ENCODE measurements at regions not wholly inside any gene's neighbourhood (a gene's known extent, or its start where the extent isn't known, plus 50 kb on each side); places are given as distances from the start of the nearest gene placed in this dataset.
A peak's percentile ranks its signal among the peaks of the same experiment; 100 is the strongest.

DNA sequence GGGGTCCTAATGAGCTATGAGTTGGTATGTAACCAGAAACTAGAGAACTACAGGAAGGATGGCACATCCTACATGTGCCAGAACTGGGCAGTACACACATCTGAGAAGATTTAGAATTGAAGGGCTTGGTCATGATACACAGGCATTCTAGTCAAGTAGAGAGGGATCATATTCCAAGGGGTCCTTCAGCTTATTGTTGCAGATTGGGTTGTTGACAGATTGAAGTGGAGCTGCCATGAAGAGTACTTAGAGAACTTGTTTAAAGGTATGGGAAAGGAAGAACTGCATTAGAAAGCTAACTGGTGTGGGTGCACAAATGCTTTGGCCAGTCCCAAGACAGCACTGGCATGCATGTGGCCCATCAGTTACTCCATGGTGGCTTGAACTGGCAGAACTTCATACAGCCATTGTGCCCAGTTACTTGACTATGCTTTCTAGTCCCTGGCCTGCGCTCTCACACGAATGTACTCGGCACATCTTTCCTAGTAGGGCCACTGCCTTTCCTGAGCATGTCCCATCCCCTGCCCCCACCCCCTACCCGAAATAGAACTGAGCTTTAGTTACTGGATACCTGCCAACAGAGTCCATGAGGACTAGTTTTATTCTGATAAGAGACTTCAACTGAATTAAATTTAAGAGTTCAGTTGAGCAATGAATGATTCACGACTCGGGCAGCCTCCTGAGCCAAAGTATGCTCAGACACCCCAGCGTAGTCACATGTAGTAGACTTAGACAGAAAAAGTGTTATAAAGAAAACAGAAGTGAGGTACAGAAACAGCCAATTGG is 64.0 kb downstream of the CCNG2 start:
- Histone ChIP-seq H3K36me3 (no peaks in the 10 kb centered on the region), H3K27ac (peak overlapping the region; percentile 63), H3K27me3 (peaks cover 22% of the 10 kb centered on the region), H3K4me3 (no peak overlapping the region), H3K9me3 (ENCODE audit: low read depth) (no peaks in the 10 kb centered on the region), H3K4me1 (ENCODE audit: low read depth) (peaks cover 11% of the 10 kb centered on the region)
- peak; percentile 92 to 95 for DNase-seq (ENCODE audit: low read depth in 1 of 2, low spot score in 1 of 2)
- TF ChIP-seq, protein P1, sequence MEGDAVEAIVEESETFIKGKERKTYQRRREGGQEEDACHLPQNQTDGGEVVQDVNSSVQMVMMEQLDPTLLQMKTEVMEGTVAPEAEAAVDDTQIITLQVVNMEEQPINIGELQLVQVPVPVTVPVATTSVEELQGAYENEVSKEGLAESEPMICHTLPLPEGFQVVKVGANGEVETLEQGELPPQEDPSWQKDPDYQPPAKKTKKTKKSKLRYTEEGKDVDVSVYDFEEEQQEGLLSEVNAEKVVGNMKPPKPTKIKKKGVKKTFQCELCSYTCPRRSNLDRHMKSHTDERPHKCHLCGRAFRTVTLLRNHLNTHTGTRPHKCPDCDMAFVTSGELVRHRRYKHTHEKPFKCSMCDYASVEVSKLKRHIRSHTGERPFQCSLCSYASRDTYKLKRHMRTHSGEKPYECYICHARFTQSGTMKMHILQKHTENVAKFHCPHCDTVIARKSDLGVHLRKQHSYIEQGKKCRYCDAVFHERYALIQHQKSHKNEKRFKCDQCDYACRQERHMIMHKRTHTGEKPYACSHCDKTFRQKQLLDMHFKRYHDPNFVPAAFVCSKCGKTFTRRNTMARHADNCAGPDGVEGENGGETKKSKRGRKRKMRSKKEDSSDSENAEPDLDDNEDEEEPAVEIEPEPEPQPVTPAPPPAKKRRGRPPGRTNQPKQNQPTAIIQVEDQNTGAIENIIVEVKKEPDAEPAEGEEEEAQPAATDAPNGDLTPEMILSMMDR (IDR thresholded peaks at IDR 0.05; ENCODE audit: low read depth, low read length): no peak

DNA sequence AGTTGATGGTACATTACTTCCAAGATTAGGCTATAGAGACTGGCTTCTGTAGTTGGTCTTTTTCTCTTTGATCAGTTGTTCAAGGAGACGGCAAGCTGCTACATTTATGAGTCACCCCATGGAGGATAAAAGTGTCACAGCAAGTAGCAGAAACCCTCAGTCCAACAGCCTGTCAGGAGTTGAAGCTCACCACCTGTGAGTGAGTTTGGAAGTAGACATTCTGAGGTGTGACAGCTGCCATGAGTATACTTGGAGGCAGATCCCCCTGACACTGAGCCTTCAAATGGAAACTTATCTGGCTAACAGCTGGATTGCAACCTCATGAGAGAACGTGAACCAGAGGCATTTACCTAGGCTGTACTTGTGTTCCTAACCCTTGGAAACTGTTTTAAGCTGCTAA is 68.0 kb downstream of the CCNG2 start:
- no peak for DNase-seq (ENCODE audit: low read depth in 1 of 2, low spot score in 1 of 2)
- Histone ChIP-seq H3K36me3 (no peaks in the 10 kb centered on the region), H3K27me3 (peaks cover 12% of the 10 kb centered on the region), H3K27ac (no peak overlapping the region), H3K4me1 (ENCODE audit: low read depth) (peaks cover 11% of the 10 kb centered on the region), H3K9me3 (ENCODE audit: low read depth) (no peaks in the 10 kb centered on the region), H3K4me3 (no peak overlapping the region)
- TF ChIP-seq, protein P1 (IDR thresholded peaks at IDR 0.05; ENCODE audit: low read depth, low read length): no peak

DNA sequence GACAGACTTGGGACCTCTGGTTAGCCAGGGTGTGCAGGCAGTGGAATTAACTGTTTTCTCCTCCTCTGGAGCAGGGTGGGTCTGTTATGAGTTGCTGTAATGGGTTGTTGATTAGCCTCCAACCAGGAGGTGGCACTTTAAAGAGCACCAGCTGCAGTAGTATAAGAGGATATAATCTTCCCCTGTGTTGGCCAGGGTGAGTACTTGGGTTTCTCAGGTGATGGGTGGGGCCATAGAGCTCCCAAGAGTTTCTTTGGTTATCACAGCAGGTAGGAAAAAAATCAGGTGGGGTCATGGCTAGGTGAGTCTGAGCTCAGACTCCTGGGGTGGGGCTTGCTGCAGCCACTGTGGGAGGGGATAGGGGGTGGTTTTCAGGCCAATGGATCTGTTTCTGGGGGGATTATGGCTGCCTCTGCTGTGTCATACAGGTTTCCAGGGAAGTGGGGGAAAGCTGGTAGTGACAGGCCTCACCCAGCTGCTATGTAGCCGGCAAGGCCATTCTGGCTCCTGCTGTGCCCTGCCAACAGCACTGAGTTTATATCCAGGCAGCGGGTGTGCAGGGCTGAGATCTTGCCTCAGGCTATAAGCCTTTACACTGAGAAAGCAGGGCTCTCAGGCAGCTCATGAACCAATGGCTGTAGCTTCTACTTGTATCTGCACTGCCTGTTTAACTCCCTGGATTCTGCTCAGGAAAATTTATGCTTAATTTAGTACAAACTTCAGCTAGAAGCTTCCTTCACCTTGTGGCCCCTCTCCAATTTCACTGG is 70.1 kb downstream of the CCNG2 start:
- Histone ChIP-seq H3K27ac (no peak overlapping the region), H3K36me3 (no peaks in the 10 kb centered on the region), H3K27me3 (peaks cover 12% of the 10 kb centered on the region), H3K4me1 (ENCODE audit: low read depth) (no peaks in the 10 kb centered on the region), H3K4me3 (no peak overlapping the region), H3K9me3 (ENCODE audit: low read depth) (no peaks in the 10 kb centered on the region)
- DNase-seq (ENCODE audit: low read depth in 1 of 2, low spot score in 1 of 2): no peak
- TF ChIP-seq, protein P1 (IDR thresholded peaks at IDR 0.05; ENCODE audit: low read depth, low read length): no peak

DNA sequence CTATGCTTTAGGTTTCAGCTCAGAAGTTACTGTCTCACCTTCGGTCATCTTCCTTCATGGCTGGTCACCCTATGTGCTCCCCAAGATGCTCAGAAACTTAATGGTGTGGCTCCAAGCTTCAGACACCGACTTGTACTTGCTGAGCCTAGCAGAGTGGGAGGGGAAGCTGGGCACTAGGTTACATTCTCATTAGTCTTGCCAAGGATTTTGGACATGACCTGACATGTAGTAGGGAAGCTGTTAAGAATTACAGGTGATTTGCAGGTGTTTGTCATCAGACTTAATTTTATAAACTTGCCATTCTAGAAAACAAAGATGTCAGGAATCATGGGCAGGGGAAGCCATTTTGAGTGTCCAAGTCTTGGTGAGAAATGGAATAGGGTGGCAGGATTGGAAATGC is 72.4 kb downstream of the CCNG2 start:
- DNase-seq (ENCODE audit: low read depth in 1 of 2, low spot score in 1 of 2): no peak
- Histone ChIP-seq H3K27me3 (peaks cover 17% of the 10 kb centered on the region), H3K9me3 (ENCODE audit: low read depth) (no peaks in the 10 kb centered on the region), H3K36me3 (no peaks in the 10 kb centered on the region), H3K4me1 (ENCODE audit: low read depth) (no peaks in the 10 kb centered on the region), H3K4me3 (no peak overlapping the region), H3K27ac (no peak overlapping the region)
- TF ChIP-seq, protein P1 (IDR thresholded peaks at IDR 0.05; ENCODE audit: low read depth, low read length): no peak

DNA sequence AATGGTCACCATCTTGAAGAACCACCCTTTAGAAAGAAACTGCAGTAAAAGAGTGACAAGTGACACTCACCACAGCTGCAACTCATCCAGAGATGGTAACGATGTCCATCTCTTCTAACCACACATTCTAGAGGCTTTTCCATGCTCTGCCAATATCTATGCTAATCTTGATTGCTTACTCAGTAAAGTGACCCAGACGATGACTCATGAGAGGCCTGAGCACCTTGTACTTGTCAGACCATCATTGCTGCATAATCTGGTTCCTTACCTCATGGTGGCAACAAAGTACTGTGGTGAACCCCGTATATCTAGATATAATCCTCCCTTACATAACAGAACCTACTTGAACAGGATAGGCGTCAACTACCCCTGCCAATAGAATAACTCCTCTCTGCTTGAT is 75.6 kb downstream of the CCNG2 start:
- Histone ChIP-seq H3K9me3 (ENCODE audit: low read depth) (no peaks in the 10 kb centered on the region), H3K4me3 (no peak overlapping the region), H3K27ac (no peak overlapping the region), H3K4me1 (ENCODE audit: low read depth) (no peaks in the 10 kb centered on the region), H3K36me3 (no peaks in the 10 kb centered on the region), H3K27me3 (peaks cover 49% of the 10 kb centered on the region)
- TF ChIP-seq, protein P1 (IDR thresholded peaks at IDR 0.05; ENCODE audit: low read depth, low read length): no peak
- DNase-seq (ENCODE audit: low read depth in 1 of 2, low spot score in 1 of 2): no peak
